ENCODE measurements at regions not wholly inside any gene's neighbourhood (a gene's known extent, or its start where the extent isn't known, plus 50 kb on each side); places are given as distances from the start of the nearest gene placed in this dataset.
A peak's percentile ranks its signal among the peaks of the same experiment; 100 is the strongest.

GRCh38 chr6:48560408-48560807 lies 449.4 kb upstream of the PTCHD4 start:
- Histone ChIP-seq H3K27ac (ENCODE audit: low read depth, low read length) (no peak overlapping the region), H3K36me3 (ENCODE audit: control insufficient read depth in 1 of 2, insufficient read depth in 2 of 2, low read length in 2 of 2) (no peaks in the 10 kb centered on the region), H3K79me2 (ENCODE audit: insufficient read depth, low read length) (no peaks in the 10 kb centered on the region), H2AFZ (ENCODE audit: low read depth, low read length, poor library complexity, severe bottlenecking) (peak overlapping the region; percentile 73), H3K9me3 (ENCODE audit: control insufficient read depth in 1 of 2, insufficient read depth in 1 of 2, low read depth in 1 of 2, low read length in 2 of 2) (no peaks in the 10 kb centered on the region), H3K4me3 (replicated peaks in 1 of 2; ENCODE audit: low read depth in 1 of 2, low read length in 2 of 2) (no peak overlapping the region; a peak in 1 of 4 replicates), H3K27me3 (ENCODE audit: insufficient read depth, low read length) (no peaks in the 10 kb centered on the region), H4K20me1 (ENCODE audit: insufficient read depth) (no peaks in the 10 kb centered on the region), H3K9ac (ENCODE audit: low read length) (no peak overlapping the region), H3K9me2 (ENCODE audit: insufficient read depth) (peaks cover 4% of the 10 kb centered on the region; the same call in 1 of the 2 replicates), H3K4me1 (ENCODE audit: control insufficient read depth in 1 of 2, insufficient read depth in 2 of 2, low read length in 2 of 2) (peaks cover 0 to 11% of the 10 kb centered on the region in 2 experiments; a peak in 2 of 4 replicates), H3K4me2 (ENCODE audit: low read length) (peak overlapping the region; percentile 21; the same call in 1 of the 2 replicates)
- ChIA-PET RAD21 (ENCODE audit: low non-redundant PET in 1 of 2, low total read pairs in 2 of 2, uncharacterized antibody in 2 of 2, unreplicated experiment in 2 of 2) (no interaction called here), POLR2A (no interaction called here), CTCF (no interaction called here)
- ATAC-seq = 0 out of 2 replicates have a peak, but pooled peaks have one; percentile 40
- no peak for TF ChIP-seq CEBPB (IDR thresholded peaks at IDR 0.05; ENCODE audit: low read depth)
- no peak for TF ChIP-seq EZH2 (IDR thresholded peaks at IDR 0.05)
- TF ChIP-seq TCF7L2 (IDR thresholded peaks at IDR 0.05; ENCODE audit: borderline replicate concordance, extremely low read depth, insufficient read depth, insufficient read length) = no peak
- TF ChIP-seq, protein P1, sequence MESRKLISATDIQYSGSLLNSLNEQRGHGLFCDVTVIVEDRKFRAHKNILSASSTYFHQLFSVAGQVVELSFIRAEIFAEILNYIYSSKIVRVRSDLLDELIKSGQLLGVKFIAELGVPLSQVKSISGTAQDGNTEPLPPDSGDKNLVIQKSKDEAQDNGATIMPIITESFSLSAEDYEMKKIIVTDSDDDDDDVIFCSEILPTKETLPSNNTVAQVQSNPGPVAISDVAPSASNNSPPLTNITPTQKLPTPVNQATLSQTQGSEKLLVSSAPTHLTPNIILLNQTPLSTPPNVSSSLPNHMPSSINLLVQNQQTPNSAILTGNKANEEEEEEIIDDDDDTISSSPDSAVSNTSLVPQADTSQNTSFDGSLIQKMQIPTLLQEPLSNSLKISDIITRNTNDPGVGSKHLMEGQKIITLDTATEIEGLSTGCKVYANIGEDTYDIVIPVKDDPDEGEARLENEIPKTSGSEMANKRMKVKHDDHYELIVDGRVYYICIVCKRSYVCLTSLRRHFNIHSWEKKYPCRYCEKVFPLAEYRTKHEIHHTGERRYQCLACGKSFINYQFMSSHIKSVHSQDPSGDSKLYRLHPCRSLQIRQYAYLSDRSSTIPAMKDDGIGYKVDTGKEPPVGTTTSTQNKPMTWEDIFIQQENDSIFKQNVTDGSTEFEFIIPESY (IDR thresholded peaks at IDR 0.05; ENCODE audit: extremely low read depth, insufficient replicate concordance, low read length) = no peak
- TF ChIP-seq ZNF274 (IDR thresholded peaks at IDR 0.05; ENCODE audit: low read depth, low read length) = no peak
- no peak for TF ChIP-seq CBX3 (IDR thresholded peaks at IDR 0.05; ENCODE audit: low read depth)
- no peak for TF ChIP-seq JUND (IDR thresholded peaks at IDR 0.05)
- no peak for TF ChIP-seq EGR1 (IDR thresholded peaks at IDR 0.05; ENCODE audit: low read depth)
- no peak for TF ChIP-seq POLR2A (IDR thresholded peaks at IDR 0.05; ENCODE audit: borderline replicate concordance, extremely low read depth, insufficient read depth, insufficient read length)
- TF ChIP-seq, protein P2, sequence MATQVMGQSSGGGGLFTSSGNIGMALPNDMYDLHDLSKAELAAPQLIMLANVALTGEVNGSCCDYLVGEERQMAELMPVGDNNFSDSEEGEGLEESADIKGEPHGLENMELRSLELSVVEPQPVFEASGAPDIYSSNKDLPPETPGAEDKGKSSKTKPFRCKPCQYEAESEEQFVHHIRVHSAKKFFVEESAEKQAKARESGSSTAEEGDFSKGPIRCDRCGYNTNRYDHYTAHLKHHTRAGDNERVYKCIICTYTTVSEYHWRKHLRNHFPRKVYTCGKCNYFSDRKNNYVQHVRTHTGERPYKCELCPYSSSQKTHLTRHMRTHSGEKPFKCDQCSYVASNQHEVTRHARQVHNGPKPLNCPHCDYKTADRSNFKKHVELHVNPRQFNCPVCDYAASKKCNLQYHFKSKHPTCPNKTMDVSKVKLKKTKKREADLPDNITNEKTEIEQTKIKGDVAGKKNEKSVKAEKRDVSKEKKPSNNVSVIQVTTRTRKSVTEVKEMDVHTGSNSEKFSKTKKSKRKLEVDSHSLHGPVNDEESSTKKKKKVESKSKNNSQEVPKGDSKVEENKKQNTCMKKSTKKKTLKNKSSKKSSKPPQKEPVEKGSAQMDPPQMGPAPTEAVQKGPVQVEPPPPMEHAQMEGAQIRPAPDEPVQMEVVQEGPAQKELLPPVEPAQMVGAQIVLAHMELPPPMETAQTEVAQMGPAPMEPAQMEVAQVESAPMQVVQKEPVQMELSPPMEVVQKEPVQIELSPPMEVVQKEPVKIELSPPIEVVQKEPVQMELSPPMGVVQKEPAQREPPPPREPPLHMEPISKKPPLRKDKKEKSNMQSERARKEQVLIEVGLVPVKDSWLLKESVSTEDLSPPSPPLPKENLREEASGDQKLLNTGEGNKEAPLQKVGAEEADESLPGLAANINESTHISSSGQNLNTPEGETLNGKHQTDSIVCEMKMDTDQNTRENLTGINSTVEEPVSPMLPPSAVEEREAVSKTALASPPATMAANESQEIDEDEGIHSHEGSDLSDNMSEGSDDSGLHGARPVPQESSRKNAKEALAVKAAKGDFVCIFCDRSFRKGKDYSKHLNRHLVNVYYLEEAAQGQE (IDR thresholded peaks at IDR 0.05; ENCODE audit: low read depth) = no peak
- TF ChIP-seq EZH2phosphoT487 (IDR thresholded peaks at IDR 0.05; ENCODE audit: borderline replicate concordance) = no peak
- DNase-seq (ENCODE audit: low read depth, low spot score) = no peak
- BruUV-seq (replicated peaks) = no TSS peak
- intact Hi-C loops (cut with micrococcal nuclease) = no loop called here
